ENCODE measurements at regions not wholly inside any gene's neighbourhood (a gene's known extent, or its start where the extent isn't known, plus 50 kb on each side); places are given as distances from the start of the nearest gene placed in this dataset.

GRCh38 chr1:37143800-37144199, 109.5 kb upstream of the GRIK3 start:
- TF ChIP-seq EP300 (IDR thresholded peaks at IDR 0.05) (no peak), CTCF (IDR thresholded peaks at IDR 0.05) (no peak), POLR2A (IDR thresholded peaks at IDR 0.05) (no peak), POLR2AphosphoS5 (IDR thresholded peaks at IDR 0.05) (no peak)
- Histone ChIP-seq H3K36me3 (no peaks in the 10 kb centered on the region), H3K4me1 (no peaks in the 10 kb centered on the region), H3K9me3 (no peaks in the 10 kb centered on the region), H3K4me3 (no peak overlapping the region), H3K27ac (no peak overlapping the region), H3K27me3 (peaks cover 0 to 33% (median 2%) of the 10 kb centered on the region in 3 donors)
- WGBS, 5 donors: 27 to 33% (median 31%) methylated on average over 5 of the region's 5 CpGs
- no peak for DNase-seq
- intact Hi-C loops (cut with DNase I; ENCODE audit: low total_unique reads): no loop called here

GRCh38 chr1:37146071-37146470, 111.8 kb upstream of the GRIK3 start:
- no peak overlapping the region for H3K4me3 ChIP-seq
- TF ChIP-seq POLR2A (IDR thresholded peaks at IDR 0.05) (no peak), POLR2AphosphoS5 (IDR thresholded peaks at IDR 0.05) (no peak), EP300 (IDR thresholded peaks at IDR 0.05) (no peak), CTCF (IDR thresholded peaks at IDR 0.05) (no peak)
- intact Hi-C loops (cut with DNase I; ENCODE audit: low total_unique reads): no loop called here
- H3K27me3 ChIP-seq: peaks cover 0 to 28% (median 6%) of the 10 kb centered on the region in 3 donors
- no peaks in the 10 kb centered on the region for H3K4me1 ChIP-seq
- H3K27ac ChIP-seq: no peak overlapping the region
- no peak for DNase-seq
- no peaks in the 10 kb centered on the region for H3K9me3 ChIP-seq
- no peaks in the 10 kb centered on the region for H3K36me3 ChIP-seq
- 37 to 57% (median 48%) methylated on average over 2 to 3 of the region's 3 CpGs for WGBS, 5 donors

DNA sequence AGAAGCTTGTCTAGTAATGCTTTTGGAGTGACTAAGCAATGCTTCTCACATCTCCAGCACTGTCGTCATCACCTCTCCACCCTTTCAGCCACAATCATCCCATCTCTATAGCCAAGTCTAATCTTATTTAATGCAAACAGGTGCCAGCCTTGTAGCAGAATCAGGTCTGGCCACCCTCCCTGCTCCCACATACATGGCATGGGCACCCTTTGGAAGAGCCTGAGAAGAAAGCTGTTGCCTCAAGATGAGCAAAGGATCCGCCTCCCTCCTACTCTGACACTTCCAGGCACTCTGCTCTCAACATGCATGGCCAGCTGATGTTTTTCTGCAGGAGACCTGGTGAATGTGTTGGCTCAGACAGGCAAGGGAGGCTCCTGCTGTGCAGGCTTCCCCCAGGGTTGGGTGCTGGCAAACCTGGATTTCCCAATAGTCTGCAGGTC, 113.1 kb upstream of the GRIK3 start:
- Histone ChIP-seq H3K9me3 (no peaks in the 10 kb centered on the region), H3K4me1 (no peaks in the 10 kb centered on the region), H3K4me3 (no peak overlapping the region), H3K27ac (no peak overlapping the region), H3K36me3 (no peaks in the 10 kb centered on the region), H3K27me3 (peaks cover 0 to 32% (median 6%) of the 10 kb centered on the region in 3 donors)
- intact Hi-C loops (cut with DNase I; ENCODE audit: low total_unique reads): no loop called here
- TF ChIP-seq POLR2A (IDR thresholded peaks at IDR 0.05): no peak
- no peak for TF ChIP-seq CTCF (IDR thresholded peaks at IDR 0.05)
- no peak for TF ChIP-seq POLR2AphosphoS5 (IDR thresholded peaks at IDR 0.05)
- no peak for TF ChIP-seq EP300 (IDR thresholded peaks at IDR 0.05)
- DNase-seq: no peak
- 63 to 81% (median 69%) methylated on average over 2 of the region's 2 CpGs for WGBS, 5 donors

DNA sequence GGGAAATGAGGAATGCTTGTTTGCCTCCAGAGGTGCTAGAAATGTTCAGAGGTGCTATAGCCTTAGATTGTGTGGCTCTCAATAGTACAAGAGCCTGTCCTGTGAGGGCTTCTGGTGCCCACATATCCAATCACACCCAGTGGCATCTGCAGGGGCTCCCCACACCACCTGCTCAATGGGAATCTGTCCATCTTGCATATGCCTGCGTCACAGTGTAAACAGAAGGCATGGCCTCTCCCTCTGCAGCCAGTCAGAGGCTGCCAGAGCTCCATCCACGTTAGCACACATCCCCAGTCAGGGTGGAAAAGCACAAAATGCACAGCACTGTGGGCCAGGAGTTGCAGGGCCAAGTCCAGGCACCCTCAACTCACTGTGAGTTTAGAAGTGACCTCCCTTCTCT, 113.6 kb upstream of the GRIK3 start:
- WGBS, 5 donors: 8 to 53% (median 41%) methylated on average over 2 of the region's 2 CpGs
- no peaks in the 10 kb centered on the region for H3K9me3 ChIP-seq
- intact Hi-C loops (cut with DNase I; ENCODE audit: low total_unique reads): no loop called here
- H3K4me3 ChIP-seq: no peak overlapping the region
- no peaks in the 10 kb centered on the region for H3K36me3 ChIP-seq
- DNase-seq: no peak
- TF ChIP-seq POLR2AphosphoS5 (IDR thresholded peaks at IDR 0.05): no peak
- TF ChIP-seq CTCF (IDR thresholded peaks at IDR 0.05): no peak
- no peak for TF ChIP-seq POLR2A (IDR thresholded peaks at IDR 0.05)
- no peak for TF ChIP-seq EP300 (IDR thresholded peaks at IDR 0.05)
- no peaks in the 10 kb centered on the region for H3K4me1 ChIP-seq
- H3K27me3 ChIP-seq: peaks cover 0 to 36% (median 6%) of the 10 kb centered on the region in 3 donors
- no peak overlapping the region for H3K27ac ChIP-seq
